Choroid plexus epithelial cell (primary cell): ENCODE measurements at regions not wholly inside any gene's neighbourhood (a gene's known extent, or its start where the extent isn't known, plus 50 kb on each side); places are given as distances from the start of the nearest gene placed in this dataset.

ENCODE experiments used
- DNase-seq: peaks from one replicate; pipeline ENCODE4 v3.0.0-alpha.2; 2010; ENCODE audit warnings: low read depth
- H3K4me3 ChIP-seq: 2 replicates; pipeline ENCODE4 v1.5.1; 2011; ENCODE audit warnings: low read depth, mild to moderate bottlenecking, control low read depth, low read length, moderate library complexity
- CTCF ChIP-seq: conservative IDR thresholded peaks from 2 replicates; pipeline ENCODE4 v1.5.1; 2011; ENCODE audit warnings: low read depth, mild to moderate bottlenecking, control low read depth, inconsistent platforms, low read length, moderate library complexity

DNA sequence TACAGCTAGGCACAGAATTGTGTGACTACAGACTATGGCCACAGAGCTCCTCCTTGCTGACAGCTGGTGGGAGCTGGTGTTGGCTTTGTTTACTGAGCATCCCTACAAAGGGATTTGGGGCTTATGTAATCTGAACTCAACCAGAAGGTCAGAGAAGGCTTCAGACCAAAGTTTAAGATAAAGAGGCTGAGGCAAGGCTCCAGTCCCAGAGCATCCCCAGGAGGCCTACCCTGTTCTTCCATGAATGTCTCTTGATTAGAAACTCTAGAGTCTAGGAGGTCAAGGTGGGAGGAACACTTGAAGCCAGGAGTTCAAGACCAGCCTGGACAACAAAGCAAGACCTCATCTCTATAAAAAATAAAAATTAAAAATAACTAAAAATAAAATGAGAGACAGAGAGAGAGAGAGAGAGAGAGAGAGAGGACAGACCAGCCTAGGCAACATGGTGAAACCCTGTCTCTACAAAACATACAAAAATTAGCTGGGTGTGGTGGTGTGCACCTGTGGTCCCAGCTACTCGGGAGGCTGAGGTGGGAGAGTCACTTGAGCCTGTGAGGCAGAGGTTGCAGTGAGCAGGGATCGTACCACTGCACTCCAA lies 125.5 kb upstream of the SERPIND1 start:
- TF ChIP-seq CTCF, result no peak

GRCh38 chr22:20650294-20651207 lies 123.4 kb upstream of the SERPIND1 start:
- no peak for TF ChIP-seq CTCF
- no peak for DNase-seq

More for the DNA sequence above, 125.5 kb upstream of the SERPIND1 start:
- H3K4me3 ChIP-seq, result no peak overlapping the region
- DNase-seq, result no peak

GRCh38 chr22:20651286-20651685 lies 122.6 kb upstream of the SERPIND1 start:
- H3K4me3 ChIP-seq, result no peak overlapping the region
- no peak for DNase-seq
- TF ChIP-seq CTCF, result no peak

More at GRCh38 chr22:20650294-20651207, 123.4 kb upstream of the SERPIND1 start:
- no peak overlapping the region for H3K4me3 ChIP-seq

- TF ChIP-seq CTCF, result no peak
- DNase-seq, result no peak
- no peak overlapping the region for H3K4me3 ChIP-seq
Measured at GRCh38 chr22:20652130-20652529, 121.8 kb upstream of the SERPIND1 start.

- DNase-seq, result no peak
- TF ChIP-seq CTCF, result no peak
- H3K4me3 ChIP-seq, result no peak overlapping the region
Measured at GRCh38 chr22:20652582-20652981, 121.3 kb upstream of the SERPIND1 start.

DNA sequence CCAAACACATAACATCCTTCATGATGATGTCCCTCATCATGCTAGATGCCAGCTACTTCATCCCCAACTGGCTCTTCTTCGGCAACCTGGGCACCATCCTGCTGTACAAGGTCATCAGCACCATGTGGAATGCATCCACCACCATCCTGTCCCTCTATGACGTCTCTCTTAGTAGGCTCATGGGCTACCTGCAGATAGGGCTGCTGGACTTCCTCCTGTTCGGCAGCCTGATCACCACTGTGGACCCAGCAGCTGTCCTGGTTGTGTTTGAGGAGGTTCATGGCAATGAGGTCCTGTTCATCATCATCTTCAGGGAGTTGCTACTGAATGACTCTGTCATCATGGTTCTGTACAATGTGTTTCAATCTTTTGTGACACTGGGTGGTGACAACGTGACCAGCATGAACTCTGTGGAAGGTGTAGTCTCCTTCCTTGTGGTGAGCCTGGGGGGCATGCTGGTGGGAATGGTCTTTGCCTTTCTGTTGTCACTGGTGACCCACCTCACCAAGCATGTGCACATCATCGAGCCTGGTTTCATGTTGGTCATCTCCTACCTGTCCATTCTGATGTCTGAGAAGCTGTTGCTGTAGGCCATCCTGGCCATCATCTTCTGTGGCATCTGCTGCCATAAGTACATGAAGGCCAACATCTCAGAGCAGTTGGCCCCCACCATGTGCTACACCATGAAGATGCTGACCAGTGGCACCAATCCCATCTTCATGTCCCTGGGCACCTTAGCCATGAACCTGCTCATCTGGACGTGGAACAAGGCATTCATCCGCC lies 120.7 kb upstream of the SERPIND1 start:
- no peak overlapping the region for H3K4me3 ChIP-seq
- TF ChIP-seq CTCF, result no peak
- no peak for DNase-seq
